ENCODE measurements at regions not wholly inside any gene's neighbourhood (a gene's known extent, or its start where the extent isn't known, plus 50 kb on each side); places are given as distances from the start of the nearest gene placed in this dataset.

DNA sequence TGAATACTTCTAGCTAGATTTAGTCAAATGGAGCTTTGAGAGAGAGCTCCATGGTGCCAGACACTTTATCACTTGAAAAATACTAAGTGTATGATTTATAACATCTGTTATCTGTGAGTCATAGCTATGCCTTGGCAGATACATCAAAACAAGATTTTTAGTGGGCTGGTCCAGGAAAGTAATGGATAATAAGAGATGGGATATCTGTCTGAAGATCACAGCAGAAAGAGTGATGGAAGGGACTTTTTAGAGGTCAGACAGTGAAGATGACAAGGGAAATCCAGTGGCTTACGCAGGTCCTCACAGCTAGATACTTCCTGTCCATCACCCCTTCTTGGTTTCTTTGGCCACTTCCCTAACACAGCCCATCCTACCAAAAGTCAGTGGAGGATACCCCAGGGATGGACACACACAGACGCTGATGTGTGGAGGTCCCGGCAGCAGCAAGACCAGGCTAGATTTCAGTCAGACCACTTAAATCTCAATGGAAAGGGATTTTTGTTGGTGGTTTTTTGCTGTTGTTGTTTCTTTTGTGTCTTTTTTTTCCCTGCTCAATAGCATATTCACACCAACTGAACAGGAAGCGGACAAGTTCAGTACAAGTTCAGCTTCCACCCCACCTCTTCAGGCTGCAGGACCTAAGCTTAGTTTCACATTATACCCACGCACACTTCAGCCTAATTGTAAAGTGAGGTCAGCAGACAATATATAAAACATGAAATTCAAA lies 209.3 kb downstream of the ALDH8A1 start:
- H3K4me1 ChIP-seq, result peaks cover 0 to 22% (median 8%) of the 10 kb centered on the region in 6 donors
- WGBS, 5 donors, result 53 to 76% (median 64%) methylated on average over 5 of the region's 5 CpGs
- TF ChIP-seq CTCF (IDR thresholded peaks at IDR 0.05 in 8 of 11, conservative IDR thresholded peaks at IDR 0.05 in 3 of 11), result no peak
- no peak for TF ChIP-seq POLR2A (IDR thresholded peaks at IDR 0.05)
- TF ChIP-seq POLR2AphosphoS5 (IDR thresholded peaks at IDR 0.05), result no peak
- no peaks in the 10 kb centered on the region for H3K36me3 ChIP-seq
- H3K27ac ChIP-seq, result peak overlapping the region in 1 of 8 donors; percentile 43
- H3K4me3 ChIP-seq, result no peak overlapping the region
- H3K27me3 ChIP-seq (replicated peaks in 1 of 7), result peaks cover 0 to 4% (median 0%) of the 10 kb centered on the region in 7 donors
- DNase-seq, result no peak
- intact Hi-C loops (cut with DNase I; ENCODE audit: low total_unique reads), result no loop called here
- H3K9me3 ChIP-seq, result no peaks in the 10 kb centered on the region

GRCh38 chr6:134740027-134740373 lies 209.9 kb downstream of the ALDH8A1 start:
- intact Hi-C loops (cut with DNase I; ENCODE audit: low total_unique reads), result no loop called here
- no peaks in the 10 kb centered on the region for H3K9me3 ChIP-seq
- DNase-seq, result no peak
- H3K4me3 ChIP-seq, result no peak overlapping the region
- peaks cover 0 to 22% (median 8%) of the 10 kb centered on the region in 6 donors for H3K4me1 ChIP-seq
- peak overlapping the region in 1 of 8 donors; percentile 43 for H3K27ac ChIP-seq
- no peaks in the 10 kb centered on the region for H3K36me3 ChIP-seq
- peaks cover 0 to 4% (median 0%) of the 10 kb centered on the region in 7 donors for H3K27me3 ChIP-seq (replicated peaks in 1 of 7)
- 44 to 79% (median 64%) methylated on average over 5 of the region's 5 CpGs for WGBS, 5 donors
- TF ChIP-seq CTCF (IDR thresholded peaks at IDR 0.05 in 8 of 11, conservative IDR thresholded peaks at IDR 0.05 in 3 of 11) (no peak), POLR2AphosphoS5 (IDR thresholded peaks at IDR 0.05) (no peak), POLR2A (IDR thresholded peaks at IDR 0.05) (no peak)

DNA sequence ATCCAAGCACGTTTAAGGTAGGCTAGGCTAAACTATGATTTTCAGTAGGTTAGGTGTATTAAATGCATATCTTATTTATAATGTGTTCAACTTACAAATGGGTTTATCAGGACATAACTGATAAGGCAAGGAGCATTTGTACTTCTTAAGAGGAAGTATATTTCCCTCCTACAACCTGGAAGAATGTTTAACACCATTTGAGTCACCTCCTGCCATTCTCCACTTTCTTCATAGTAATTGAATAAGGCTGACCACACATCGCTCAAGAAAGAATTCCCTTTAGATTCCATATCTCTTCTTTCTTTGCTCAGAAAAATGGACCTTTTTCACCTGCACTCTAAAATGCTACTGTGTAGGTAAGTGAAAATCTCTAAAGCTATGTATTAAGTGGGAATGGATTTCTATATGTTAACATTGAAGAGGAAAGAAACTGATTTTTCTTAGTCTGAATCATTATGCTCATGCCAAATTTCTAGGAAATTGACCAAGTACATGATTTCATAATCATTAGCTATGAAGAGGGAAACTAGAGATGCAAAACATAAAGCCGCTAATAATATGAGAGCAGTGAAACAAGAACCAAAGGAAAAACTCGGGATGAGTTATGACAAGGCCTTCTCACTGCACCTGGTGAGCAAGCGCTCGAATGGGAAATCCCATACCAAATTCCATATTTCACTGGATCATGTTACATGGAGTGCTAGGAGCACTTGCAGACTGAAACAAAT lies 210.4 kb downstream of the ALDH8A1 start:
- peaks cover 0 to 4% (median 0%) of the 10 kb centered on the region in 7 donors for H3K27me3 ChIP-seq (replicated peaks in 1 of 7)
- H3K27ac ChIP-seq, result no peak overlapping the region
- no peaks in the 10 kb centered on the region for H3K36me3 ChIP-seq
- TF ChIP-seq CTCF (IDR thresholded peaks at IDR 0.05 in 8 of 11, conservative IDR thresholded peaks at IDR 0.05 in 3 of 11) (no peak), POLR2AphosphoS5 (IDR thresholded peaks at IDR 0.05) (no peak), POLR2A (IDR thresholded peaks at IDR 0.05) (no peak)
- intact Hi-C loops (cut with DNase I; ENCODE audit: low total_unique reads), result no loop called here
- 86 to 96% (median 90%) methylated on average over 6 of the region's 6 CpGs for WGBS, 5 donors
- H3K4me3 ChIP-seq, result no peak overlapping the region
- peaks cover 0 to 22% (median 8%) of the 10 kb centered on the region in 6 donors for H3K4me1 ChIP-seq
- DNase-seq, result no peak
- no peaks in the 10 kb centered on the region for H3K9me3 ChIP-seq

GRCh38 chr6:134738211-134738885 lies 211.6 kb downstream of the ALDH8A1 start:
- Histone ChIP-seq H3K27me3 (replicated peaks in 1 of 7) (peaks cover 0 to 4% (median 0%) of the 10 kb centered on the region in 7 donors), H3K36me3 (no peaks in the 10 kb centered on the region), H3K27ac (no peak overlapping the region), H3K4me1 (peaks cover 0 to 22% (median 8%) of the 10 kb centered on the region in 6 donors), H3K4me3 (no peak overlapping the region), H3K9me3 (no peaks in the 10 kb centered on the region)
- WGBS, 5 donors, result 56 to 77% (median 67%) methylated on average over 1 of the region's 1 CpG
- intact Hi-C loops (cut with DNase I; ENCODE audit: low total_unique reads), result no loop called here
- TF ChIP-seq CTCF (IDR thresholded peaks at IDR 0.05 in 8 of 11, conservative IDR thresholded peaks at IDR 0.05 in 3 of 11) (no peak), POLR2AphosphoS5 (IDR thresholded peaks at IDR 0.05) (no peak), POLR2A (IDR thresholded peaks at IDR 0.05) (no peak)
- no peak for DNase-seq

Measured in spleen (tissue), 11 donors.